ENCODE measurements at regions not wholly inside any gene's neighbourhood (a gene's known extent, or its start where the extent isn't known, plus 50 kb on each side); places are given as distances from the start of the nearest gene placed in this dataset.
"Not testable (repeated sequence)": the region's sequence is repeated elsewhere in the genome, so short reads cannot be mapped to it uniquely, and the experiment has no call there.

GRCh38 chr3:75500357-75500756 is 163.8 kb upstream of the FRG2C start:
- POLR2A ChIA-PET; RAD21 ChIA-PET (ENCODE audit: low non-redundant PET in 1 of 2, low total read pairs in 2 of 2, uncharacterized antibody in 2 of 2, unreplicated experiment in 2 of 2); H3K4me1 ChIP-seq (ENCODE audit: control insufficient read depth in 1 of 2, insufficient read depth in 2 of 2, low read length in 2 of 2); intact Hi-C loops (cut with micrococcal nuclease); H3K27me3 ChIP-seq (ENCODE audit: insufficient read depth, low read length); H3K4me3 ChIP-seq (replicated peaks in 1 of 2; ENCODE audit: low read depth in 1 of 2, low read length in 2 of 2); H3K9ac ChIP-seq (ENCODE audit: low read length); H3K9me3 ChIP-seq (ENCODE audit: control insufficient read depth in 1 of 2, insufficient read depth in 1 of 2, low read depth in 1 of 2, low read length in 2 of 2); H4K20me1 ChIP-seq (ENCODE audit: insufficient read depth); DNase-seq (ENCODE audit: low read depth, low spot score); ATAC-seq; CTCF ChIA-PET; BruUV-seq (replicated peaks); H2AFZ ChIP-seq (ENCODE audit: low read depth, low read length, poor library complexity, severe bottlenecking); H3K9me2 ChIP-seq (ENCODE audit: insufficient read depth); H3K36me3 ChIP-seq (ENCODE audit: control insufficient read depth in 1 of 2, insufficient read depth in 2 of 2, low read length in 2 of 2); H3K79me2 ChIP-seq (ENCODE audit: insufficient read depth, low read length); H3K27ac ChIP-seq (ENCODE audit: low read depth, low read length); H3K4me2 ChIP-seq (ENCODE audit: low read length): not testable (repeated sequence)

GRCh38 chr3:75502171-75502570 is 162.0 kb upstream of the FRG2C start:
- not testable (repeated sequence) for H3K4me2 ChIP-seq (ENCODE audit: low read length)

GRCh38 chr3:75502769-75503756 is 161.1 kb upstream of the FRG2C start:
- H3K4me2 ChIP-seq (ENCODE audit: low read length); H4K20me1 ChIP-seq (ENCODE audit: insufficient read depth); intact Hi-C loops (cut with micrococcal nuclease); CTCF ChIA-PET; H3K27ac ChIP-seq (ENCODE audit: low read depth, low read length); POLR2A ChIA-PET; H3K9me2 ChIP-seq (ENCODE audit: insufficient read depth); RAD21 ChIA-PET (ENCODE audit: low non-redundant PET in 1 of 2, low total read pairs in 2 of 2, uncharacterized antibody in 2 of 2, unreplicated experiment in 2 of 2); ATAC-seq; BruUV-seq (replicated peaks); H3K27me3 ChIP-seq (ENCODE audit: insufficient read depth, low read length); H3K4me1 ChIP-seq (ENCODE audit: control insufficient read depth in 1 of 2, insufficient read depth in 2 of 2, low read length in 2 of 2); H3K79me2 ChIP-seq (ENCODE audit: insufficient read depth, low read length); H3K9ac ChIP-seq (ENCODE audit: low read length); H2AFZ ChIP-seq (ENCODE audit: low read depth, low read length, poor library complexity, severe bottlenecking); H3K36me3 ChIP-seq (ENCODE audit: control insufficient read depth in 1 of 2, insufficient read depth in 2 of 2, low read length in 2 of 2); H3K9me3 ChIP-seq (ENCODE audit: control insufficient read depth in 1 of 2, insufficient read depth in 1 of 2, low read depth in 1 of 2, low read length in 2 of 2); H3K4me3 ChIP-seq (replicated peaks in 1 of 2; ENCODE audit: low read depth in 1 of 2, low read length in 2 of 2): not testable (repeated sequence)
- TF ChIP-seq CTCF (IDR thresholded peaks at IDR 0.05 in 2 of 3, conservative IDR thresholded peaks at IDR 0.05 in 1 of 3; ENCODE audit: borderline replicate concordance in 1 of 3, insufficient read depth in 1 of 3, low read depth in 2 of 3, low read length in 2 of 3) (peak in 2 of 3 experiments; percentile 4 to 23; a peak in 2 of 6 replicates), RAD21 (IDR thresholded peaks at IDR 0.05; ENCODE audit: low read depth) (0 out of 2 replicates have a peak, but pooled peaks have one; percentile 15)
- peak; percentile 1 for DNase-seq (ENCODE audit: low read depth, low spot score)

More at GRCh38 chr3:75502171-75502570, 162.0 kb upstream of the FRG2C start:
- intact Hi-C loops (cut with micrococcal nuclease); H3K79me2 ChIP-seq (ENCODE audit: insufficient read depth, low read length); H4K20me1 ChIP-seq (ENCODE audit: insufficient read depth); H3K4me1 ChIP-seq (ENCODE audit: control insufficient read depth in 1 of 2, insufficient read depth in 2 of 2, low read length in 2 of 2); H3K9ac ChIP-seq (ENCODE audit: low read length); RAD21 ChIA-PET (ENCODE audit: low non-redundant PET in 1 of 2, low total read pairs in 2 of 2, uncharacterized antibody in 2 of 2, unreplicated experiment in 2 of 2); CTCF ChIA-PET; H3K4me3 ChIP-seq (replicated peaks in 1 of 2; ENCODE audit: low read depth in 1 of 2, low read length in 2 of 2); H3K9me3 ChIP-seq (ENCODE audit: control insufficient read depth in 1 of 2, insufficient read depth in 1 of 2, low read depth in 1 of 2, low read length in 2 of 2); POLR2A ChIA-PET; DNase-seq (ENCODE audit: low read depth, low spot score); H3K36me3 ChIP-seq (ENCODE audit: control insufficient read depth in 1 of 2, insufficient read depth in 2 of 2, low read length in 2 of 2); H3K27ac ChIP-seq (ENCODE audit: low read depth, low read length); ATAC-seq; BruUV-seq (replicated peaks); H3K27me3 ChIP-seq (ENCODE audit: insufficient read depth, low read length); H3K9me2 ChIP-seq (ENCODE audit: insufficient read depth); H2AFZ ChIP-seq (ENCODE audit: low read depth, low read length, poor library complexity, severe bottlenecking): not testable (repeated sequence)

Data from HCT116 (cell line).